ENCODE measurements at regions not wholly inside any gene's neighbourhood (a gene's known extent, or its start where the extent isn't known, plus 50 kb on each side); places are given as distances from the start of the nearest gene placed in this dataset.

- Histone ChIP-seq H3K4me3 (ENCODE audit: control insufficient read depth in 2 of 3, extremely low read depth in 1 of 3, insufficient read depth in 2 of 3, low read depth in 1 of 3, low read length in 3 of 3) (no peak overlapping the region), H3K36me3 (ENCODE audit: control insufficient read depth in 2 of 2, extremely low read depth in 1 of 2, insufficient read depth in 2 of 2, low read length in 2 of 2) (no peaks in the 10 kb centered on the region), H3K27ac (ENCODE audit: control insufficient read depth, insufficient read depth, low read length) (no peak overlapping the region), H3K27me3 (ENCODE audit: control insufficient read depth, extremely low read depth, insufficient read depth, low read length) (no peaks in the 10 kb centered on the region), H3K79me2 (ENCODE audit: control insufficient read depth, insufficient read depth, low read length) (no peaks in the 10 kb centered on the region), H3K4me1 (ENCODE audit: control insufficient read depth, extremely low read depth, insufficient read depth, low read length) (no peaks in the 10 kb centered on the region), H3K4me2 (ENCODE audit: control insufficient read depth, extremely low read depth, insufficient read depth, low read depth, low read length) (no peak overlapping the region), H3K9ac (ENCODE audit: control insufficient read depth, extremely low read depth, insufficient read depth, low read length) (no peak overlapping the region), H3K9me1 (ENCODE audit: control insufficient read depth, extremely low read depth, insufficient read depth, low read length) (no peaks in the 10 kb centered on the region), H3K9me3 (ENCODE audit: control insufficient read depth, low read depth, low read length) (no peaks in the 10 kb centered on the region), H4K20me1 (ENCODE audit: control insufficient read depth, extremely low read depth, insufficient read depth, low read length) (no peaks in the 10 kb centered on the region), H2AFZ (ENCODE audit: control insufficient read depth, low read length) (no peak overlapping the region)
- DNase-seq (ENCODE audit: low read depth, low spot score) (no peak), FAIRE-seq (no peak)
- no peak for TF ChIP-seq EZH2 (IDR thresholded peaks at IDR 0.05; ENCODE audit: low read length)
- TF ChIP-seq CTCF (optimal IDR thresholded peaks at IDR 0.05 in 1 of 3, IDR thresholded peaks at IDR 0.05 in 1 of 3, conservative IDR thresholded peaks at IDR 0.05 in 1 of 3; ENCODE audit: extremely low read depth in 1 of 3, insufficient read depth in 2 of 3, low read length in 3 of 3), result no peak
- dilution Hi-C loops (cut with MboI; ENCODE audit: extremely low pct_ligation_motif_present, low sequenced_read_pairs), result no loop called here
These were observed 343.1 kb upstream of the MAOA start for GRCh38 chrX:43313035-43313434.

GRCh38 chrX:43314525-43314924, 341.6 kb upstream of the MAOA start:
- Histone ChIP-seq H3K9ac (ENCODE audit: control insufficient read depth, extremely low read depth, insufficient read depth, low read length) (no peak overlapping the region), H3K4me2 (ENCODE audit: control insufficient read depth, extremely low read depth, insufficient read depth, low read depth, low read length) (no peak overlapping the region), H3K36me3 (ENCODE audit: control insufficient read depth in 2 of 2, extremely low read depth in 1 of 2, insufficient read depth in 2 of 2, low read length in 2 of 2) (no peaks in the 10 kb centered on the region), H4K20me1 (ENCODE audit: control insufficient read depth, extremely low read depth, insufficient read depth, low read length) (no peaks in the 10 kb centered on the region), H3K9me1 (ENCODE audit: control insufficient read depth, extremely low read depth, insufficient read depth, low read length) (no peaks in the 10 kb centered on the region), H2AFZ (ENCODE audit: control insufficient read depth, low read length) (no peak overlapping the region), H3K27me3 (ENCODE audit: control insufficient read depth, extremely low read depth, insufficient read depth, low read length) (no peaks in the 10 kb centered on the region), H3K4me3 (ENCODE audit: control insufficient read depth in 2 of 3, extremely low read depth in 1 of 3, insufficient read depth in 2 of 3, low read depth in 1 of 3, low read length in 3 of 3) (no peak overlapping the region), H3K9me3 (ENCODE audit: control insufficient read depth, low read depth, low read length) (no peaks in the 10 kb centered on the region), H3K27ac (ENCODE audit: control insufficient read depth, insufficient read depth, low read length) (no peak overlapping the region), H3K79me2 (ENCODE audit: control insufficient read depth, insufficient read depth, low read length) (no peaks in the 10 kb centered on the region), H3K4me1 (ENCODE audit: control insufficient read depth, extremely low read depth, insufficient read depth, low read length) (no peaks in the 10 kb centered on the region)
- dilution Hi-C loops (cut with MboI; ENCODE audit: extremely low pct_ligation_motif_present, low sequenced_read_pairs), result no loop called here
- no peak for TF ChIP-seq CTCF (optimal IDR thresholded peaks at IDR 0.05 in 1 of 3, IDR thresholded peaks at IDR 0.05 in 1 of 3, conservative IDR thresholded peaks at IDR 0.05 in 1 of 3; ENCODE audit: extremely low read depth in 1 of 3, insufficient read depth in 2 of 3, low read length in 3 of 3)
- no peak for TF ChIP-seq EZH2 (IDR thresholded peaks at IDR 0.05; ENCODE audit: low read length)
- DNase-seq (ENCODE audit: low read depth, low spot score) (no peak), FAIRE-seq (no peak)
